Loucy (cell line): ENCODE measurements at regions not wholly inside any gene's neighbourhood (a gene's known extent, or its start where the extent isn't known, plus 50 kb on each side); places are given as distances from the start of the nearest gene placed in this dataset.

Experiments
- H2AFZ ChIP-seq: fragments of 200-600 bp; sonication (generic); 2 replicates; pipeline ENCODE4 v1.6.0; 2016; ENCODE audit warnings: antibody characterized with exemption, mild to moderate bottlenecking, low read length, moderate library complexity
- H3F3A ChIP-seq: fragments of 200-600 bp; 2 replicates; pipeline ENCODE4 v1.6.0; 2016; ENCODE audit warnings: antibody characterized with exemption, low read depth, mild to moderate bottlenecking
- H3K27me3 ChIP-seq: fragments of 200-600 bp; sonication (generic); 2 replicates; pipeline ENCODE4 v1.6.1; 2014; ENCODE audit warnings: low read length, mild to moderate bottlenecking; ENCODE audit not compliant: insufficient read depth, poor library complexity, severe bottlenecking
- H3K36me3 ChIP-seq: fragments of 200-600 bp; sonication (generic); 2 replicates; pipeline ENCODE4 v1.6.1; 2016; ENCODE audit warnings: low read length; ENCODE audit not compliant: insufficient read depth
- H3K4me1 ChIP-seq: fragments of 200-600 bp; sonication (generic); 2 replicates; pipeline ENCODE4 v1.5.1; 2014; ENCODE audit warnings: low read length, mild to moderate bottlenecking; ENCODE audit not compliant: insufficient read depth, poor library complexity, severe bottlenecking
- H3K4me2 ChIP-seq: fragments of 200-600 bp; sonication (generic); 2 replicates; pipeline ENCODE4 v1.6.0; 2014; ENCODE audit warnings: antibody characterized with exemption, low read length, low read depth, mild to moderate bottlenecking; ENCODE audit not compliant: poor library complexity, severe bottlenecking
- H3K4me3 ChIP-seq: fragments of 200-600 bp; sonication (generic); 2 replicates; pipeline ENCODE4 v1.5.1; 2014; ENCODE audit warnings: low read length, mild to moderate bottlenecking, mixed read lengths; ENCODE audit not compliant: poor library complexity, severe bottlenecking
- H3K79me2 ChIP-seq: fragments of 200-600 bp; sonication (generic); 2 replicates; pipeline ENCODE4 v1.6.1; 2014; ENCODE audit warnings: low read length; ENCODE audit not compliant: insufficient read depth
- H3K9ac ChIP-seq: fragments of 200-600 bp; sonication (generic); 2 replicates; pipeline ENCODE4 v1.6.0; 2014; ENCODE audit warnings: mild to moderate bottlenecking, low read depth, low read length, moderate library complexity; ENCODE audit not compliant: poor library complexity, severe bottlenecking
- H3K9me2 ChIP-seq: fragments of 200-600 bp; sonication (generic); replicated peaks from 2 replicates; pipeline ENCODE4 v1.6.1; 2016; ENCODE audit warnings: low read depth, low read length, mixed read lengths
- H3K9me3 ChIP-seq: fragments of 200-600 bp; sonication (generic); 2 replicates; pipeline ENCODE4 v1.6.1; 2014; ENCODE audit warnings: mild to moderate bottlenecking, antibody characterized with exemption, low read length, low read depth; ENCODE audit not compliant: insufficient read depth
- H4K20me1 ChIP-seq: fragments of 200-600 bp; sonication (generic); 2 replicates; pipeline ENCODE4 v1.6.0; 2014; ENCODE audit warnings: antibody characterized with exemption, low read length, mild to moderate bottlenecking; ENCODE audit not compliant: insufficient read depth, poor library complexity, severe bottlenecking
- CTCF ChIP-seq: fragments of 200-600 bp; sonication (generic); conservative IDR thresholded peaks from 2 replicates; pipeline ENCODE4 v1.5.1; 2014; ENCODE audit warnings: mild to moderate bottlenecking, antibody characterized with exemption, low read length
- EZH2phosphoT487 ChIP-seq: fragments of 200-600 bp; IDR thresholded peaks from 2 replicates; pipeline ENCODE4 v1.6.1; 2018; ENCODE audit warnings: antibody characterized with exemption, mild to moderate bottlenecking, moderate library complexity, borderline replicate concordance

- TF ChIP-seq CTCF (no peak), EZH2phosphoT487 (no peak)
Measured at GRCh38 chr4:169851750-169852149, 94.0 kb upstream of the HPF1 start.

GRCh38 chr4:169849456-169849855 lies 91.7 kb upstream of the HPF1 start:
- Histone ChIP-seq H2AFZ (no peak overlapping the region), H3K4me2 (no peak overlapping the region), H3K36me3 (no peaks in the 10 kb centered on the region), H3F3A (no peaks in the 10 kb centered on the region), H3K9ac (no peak overlapping the region), H3K27me3 (no peaks in the 10 kb centered on the region), H3K4me3 (no peak overlapping the region), H3K4me1 (no peaks in the 10 kb centered on the region), H3K9me2 (no peaks in the 10 kb centered on the region), H3K79me2 (no peaks in the 10 kb centered on the region), H3K9me3 (no peaks in the 10 kb centered on the region), H4K20me1 (no peaks in the 10 kb centered on the region)
- no peak for TF ChIP-seq EZH2phosphoT487
- TF ChIP-seq CTCF: no peak

More at GRCh38 chr4:169851750-169852149, 94.0 kb upstream of the HPF1 start:
- no peaks in the 10 kb centered on the region for H3K79me2 ChIP-seq
- H3K4me2 ChIP-seq: no peak overlapping the region
- H3K9me3 ChIP-seq: no peaks in the 10 kb centered on the region
- H2AFZ ChIP-seq: no peak overlapping the region
- H3K36me3 ChIP-seq: no peaks in the 10 kb centered on the region
- no peaks in the 10 kb centered on the region for H3F3A ChIP-seq
- H3K4me1 ChIP-seq: no peaks in the 10 kb centered on the region
- H3K9ac ChIP-seq: no peak overlapping the region
- no peaks in the 10 kb centered on the region for H3K27me3 ChIP-seq
- no peaks in the 10 kb centered on the region for H4K20me1 ChIP-seq
- no peaks in the 10 kb centered on the region for H3K9me2 ChIP-seq
- H3K4me3 ChIP-seq: no peak overlapping the region

GRCh38 chr4:169848018-169848417 lies 90.3 kb upstream of the HPF1 start:
- TF ChIP-seq CTCF (no peak), EZH2phosphoT487 (no peak)
- Histone ChIP-seq H3K79me2 (no peaks in the 10 kb centered on the region), H4K20me1 (no peaks in the 10 kb centered on the region), H3K9me3 (no peaks in the 10 kb centered on the region), H3K4me2 (no peak overlapping the region), H3K4me1 (no peaks in the 10 kb centered on the region), H3K36me3 (no peaks in the 10 kb centered on the region), H3K4me3 (no peak overlapping the region), H3F3A (no peaks in the 10 kb centered on the region), H3K9me2 (no peaks in the 10 kb centered on the region), H3K9ac (no peak overlapping the region), H2AFZ (no peak overlapping the region), H3K27me3 (no peaks in the 10 kb centered on the region)
